Activated CD8-positive, alpha-beta T cell treated with anti-CD3 and anti-CD28 coated beads for 36 hours (primary cell): ENCODE measurements at regions not wholly inside any gene's neighbourhood (a gene's known extent, or its start where the extent isn't known, plus 50 kb on each side); places are given as distances from the start of the nearest gene placed in this dataset.

Source experiments
- ATAC-seq: fragments of 200-7000 bp; cut with Tn5 transposase; one replicate; pipeline ENCODE4 v1.10.0; 2021; ENCODE audit warnings: mild to moderate bottlenecking, moderate library complexity
- CTCF ChIA-PET: fragments of 350-600 bp; sonication (Branson Sonifier 250); formaldehyde crosslinking; loops from one replicate; lab custom pipeline; 2021; ENCODE audit warnings: antibody characterized with exemption; lab: Charles Lee
- POLR2A ChIA-PET: fragments of 350-600 bp; sonication (Branson Sonifier 250); formaldehyde crosslinking; loops from one replicate; lab custom pipeline; 2021; ENCODE audit warnings: antibody characterized with exemption; lab: Charles Lee
- DNase-seq: peaks from one replicate; pipeline ENCODE4 v3.0.0-alpha.2; 2020
- H3K27ac Mint-ChIP-seq: one replicate; pipeline ENCODE4 v1.8.0; 2021; ENCODE audit warnings: mild to moderate bottlenecking, mixed read lengths
- H3K27me3 Mint-ChIP-seq: one replicate; pipeline ENCODE4 v1.8.0; 2021; ENCODE audit warnings: mixed read lengths
- H3K36me3 Mint-ChIP-seq: one replicate; pipeline ENCODE4 v1.8.0; 2021; ENCODE audit warnings: low read depth, mixed read lengths
- H3K4me1 Mint-ChIP-seq: one replicate; pipeline ENCODE4 v1.8.0; 2021; ENCODE audit warnings: low read depth, mixed read lengths
- H3K4me3 Mint-ChIP-seq: one replicate; pipeline ENCODE4 v1.8.0; 2021; ENCODE audit warnings: mild to moderate bottlenecking, moderate library complexity, mixed read lengths
- H3K9me3 Mint-ChIP-seq: one replicate; pipeline ENCODE4 v1.8.0; 2021; ENCODE audit warnings: mixed read lengths
- CTCF ChIP-seq: fragments of 200-600 bp; IDR thresholded peaks from one replicate; pipeline ENCODE4 v1.8.0; 2022; ENCODE audit warnings: antibody characterized with exemption, mild to moderate bottlenecking
- intact Hi-C: fragments of 100-400 bp; cut with micrococcal nuclease; formaldehyde crosslinking; loops from one replicate; pipeline ENCODE4 v1.10.0; 2022

DNA sequence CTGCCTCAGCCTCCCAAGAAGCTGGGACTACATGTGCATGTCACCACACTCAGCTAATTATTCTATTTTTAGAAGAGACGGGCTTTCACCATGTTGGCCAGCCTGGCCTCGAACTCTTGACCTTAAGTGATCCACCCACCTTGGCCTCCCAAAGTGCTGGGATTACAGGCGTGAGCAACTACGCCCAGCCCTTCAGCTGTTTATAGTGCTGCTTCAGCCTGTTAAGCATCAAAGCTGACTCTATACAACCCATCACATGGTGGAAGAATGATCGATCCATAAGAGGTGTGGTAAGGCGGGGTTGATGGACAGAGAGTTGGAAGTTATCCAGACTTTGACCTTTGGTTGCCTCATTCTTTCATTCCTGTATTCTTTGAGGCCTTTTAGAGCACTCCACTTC is 56.2 kb upstream of the RAPGEF2 start:
- no peak overlapping the region for H3K27ac Mint-ChIP-seq
- no peaks in the 10 kb centered on the region for H3K9me3 Mint-ChIP-seq
- H3K4me3 Mint-ChIP-seq: no peak overlapping the region
- intact Hi-C loops: no loop called here
- H3K27me3 Mint-ChIP-seq: peaks cover 22% of the 10 kb centered on the region
- no peaks in the 10 kb centered on the region for H3K36me3 Mint-ChIP-seq
- no peak for DNase-seq
- ChIA-PET POLR2A (no interaction called here), CTCF (no interaction called here)
- H3K4me1 Mint-ChIP-seq: peaks cover 16% of the 10 kb centered on the region
- no peak for TF ChIP-seq CTCF
- no peak for ATAC-seq

DNA sequence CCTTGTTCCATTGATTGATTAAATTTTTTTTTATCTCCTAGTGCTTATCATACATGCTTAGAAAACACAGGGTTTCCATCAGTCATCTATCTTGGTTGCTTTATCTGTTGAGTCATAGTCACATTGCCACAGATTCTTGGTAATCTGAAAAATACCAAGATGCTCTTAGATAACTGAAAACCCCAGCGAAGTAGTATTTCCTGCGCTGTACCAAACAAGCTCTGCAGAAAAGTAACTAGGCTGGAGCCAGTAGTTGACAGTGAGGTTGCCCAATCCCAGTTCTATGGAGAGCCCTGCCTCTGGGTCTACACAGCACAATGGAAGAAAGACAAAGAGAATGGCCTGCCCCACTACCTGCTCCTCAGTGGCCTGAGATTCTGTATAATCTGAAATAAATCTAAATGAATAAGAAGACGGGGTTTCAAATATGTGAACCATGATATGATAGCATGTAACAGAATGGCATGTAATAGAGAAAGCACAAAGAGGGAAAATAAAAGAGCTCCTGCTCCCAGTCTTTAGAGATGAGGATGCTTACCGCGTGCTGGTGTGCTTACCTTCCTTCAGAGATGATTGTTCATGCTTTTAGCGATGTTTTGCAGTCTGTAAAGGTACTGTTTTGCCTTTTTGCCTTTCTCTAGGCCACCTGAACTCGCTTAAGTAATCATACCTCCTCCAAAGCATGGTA is 55.3 kb upstream of the RAPGEF2 start:
- intact Hi-C loops: no loop called here
- peak; percentile 81 for ATAC-seq
- H3K27ac Mint-ChIP-seq: no peak overlapping the region
- TF ChIP-seq CTCF: no peak
- H3K9me3 Mint-ChIP-seq: no peaks in the 10 kb centered on the region
- H3K36me3 Mint-ChIP-seq: no peaks in the 10 kb centered on the region
- ChIA-PET CTCF (no interaction called here), POLR2A (interaction anchor here (1.0 kb wide), 1 partner anchor 187 kb away, joined by 3 read pairs; no protein-coding TSS in a partner anchor)
- no peak overlapping the region for H3K4me3 Mint-ChIP-seq
- peaks cover 19% of the 10 kb centered on the region for H3K27me3 Mint-ChIP-seq
- DNase-seq: peak; percentile 12
- H3K4me1 Mint-ChIP-seq: peaks cover 22% of the 10 kb centered on the region

DNA sequence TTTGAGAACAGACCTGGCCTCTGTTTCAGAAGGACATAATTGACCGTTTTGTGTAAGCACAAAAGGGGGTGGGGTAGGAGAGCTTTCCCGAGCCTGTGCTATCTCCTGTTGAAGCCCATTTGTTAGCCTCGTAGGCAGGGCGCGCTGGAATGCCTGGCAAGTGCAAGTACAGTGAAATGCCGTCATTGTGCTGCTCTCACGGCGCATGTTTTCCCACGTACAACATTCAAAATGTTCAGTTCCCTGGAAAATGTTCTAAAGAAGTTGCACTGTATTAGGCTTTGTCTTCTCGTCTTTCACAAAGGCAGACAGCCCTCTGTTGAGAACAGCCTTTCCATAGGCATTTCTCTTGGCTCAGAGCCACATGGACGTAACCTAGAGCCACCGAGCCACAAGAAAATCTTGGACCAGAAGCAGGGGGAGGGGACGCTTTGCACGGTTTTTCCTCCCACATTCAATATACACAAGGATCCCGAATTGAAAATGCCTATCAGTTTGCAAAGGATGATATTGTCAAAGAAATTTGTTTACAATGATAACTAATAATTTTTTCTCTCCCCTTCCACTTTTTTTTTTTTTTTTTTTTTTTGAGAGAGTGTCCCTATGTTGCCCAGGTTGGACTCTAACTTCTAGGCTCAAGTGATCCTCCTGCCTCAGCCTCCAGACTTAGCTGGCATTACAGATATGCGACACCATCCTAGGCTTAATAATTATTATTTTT is 54.6 kb upstream of the RAPGEF2 start:
- ATAC-seq (no peak), DNase-seq (no peak)
- peaks cover 17% of the 10 kb centered on the region for H3K27me3 Mint-ChIP-seq
- no peak overlapping the region for H3K27ac Mint-ChIP-seq
- no peaks in the 10 kb centered on the region for H3K36me3 Mint-ChIP-seq
- ChIA-PET POLR2A (interaction anchor here (1.0 kb wide), 1 partner anchor 188 kb away, joined by 3 read pairs; no protein-coding TSS in a partner anchor), CTCF (no interaction called here)
- no peaks in the 10 kb centered on the region for H3K9me3 Mint-ChIP-seq
- H3K4me1 Mint-ChIP-seq: peaks cover 22% of the 10 kb centered on the region
- no peak for TF ChIP-seq CTCF
- H3K4me3 Mint-ChIP-seq: no peak overlapping the region
- intact Hi-C loops: no loop called here

DNA sequence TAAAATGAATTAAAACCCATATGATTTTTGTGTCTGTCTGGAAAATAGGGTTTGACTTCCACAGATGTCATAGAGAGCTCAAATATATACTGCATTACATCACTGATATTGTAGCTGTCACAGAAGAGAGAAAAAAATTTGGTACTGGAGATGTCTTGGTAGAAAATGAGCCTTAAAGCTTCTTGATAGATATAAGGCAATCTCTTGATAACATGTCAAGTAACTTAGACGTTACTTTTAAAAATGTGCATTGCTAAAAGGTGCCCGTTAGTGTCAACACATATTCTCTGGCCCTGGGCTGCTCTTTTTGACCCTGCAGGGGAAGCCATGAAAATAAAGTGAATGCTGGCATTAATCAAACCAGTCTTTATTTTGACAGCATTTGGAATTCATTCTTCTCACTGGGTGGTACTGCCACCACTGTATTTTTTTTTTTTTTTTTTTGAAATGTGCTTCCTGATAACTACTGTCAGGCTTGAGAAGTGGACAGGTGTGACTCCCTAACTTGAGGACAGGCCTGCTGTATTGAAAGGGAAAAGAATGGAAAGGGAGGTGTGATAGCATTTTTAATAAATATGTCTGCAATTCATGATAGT is 53.0 kb upstream of the RAPGEF2 start:
- no peak for TF ChIP-seq CTCF
- Mint-ChIP-seq H3K36me3 (no peaks in the 10 kb centered on the region), H3K9me3 (no peaks in the 10 kb centered on the region), H3K4me1 (peaks cover 22% of the 10 kb centered on the region), H3K4me3 (no peak overlapping the region), H3K27ac (no peak overlapping the region), H3K27me3 (peaks cover 22% of the 10 kb centered on the region)
- CTCF ChIA-PET: no interaction called here
- DNase-seq (no peak), ATAC-seq (no peak)
- POLR2A ChIA-PET: no interaction called here
- intact Hi-C loops: no loop called here
